Nephron progenitor cell (in vitro differentiated cells): ENCODE measurements at regions not wholly inside any gene's neighbourhood (a gene's known extent, or its start where the extent isn't known, plus 50 kb on each side); places are given as distances from the start of the nearest gene placed in this dataset.

Source experiments
- DNase-seq: peaks from one replicate; pipeline ENCODE4 v3.0.0; 2021
- H3K27ac Mint-ChIP-seq: 2 replicates; pipeline ENCODE4 v1.8.0; 2021; ENCODE audit warnings: mild to moderate bottlenecking, moderate library complexity, mixed read lengths
- H3K27me3 Mint-ChIP-seq: 2 replicates; pipeline ENCODE4 v1.8.0; 2021; ENCODE audit warnings: mild to moderate bottlenecking, low read depth, mixed read lengths; ENCODE audit not compliant: poor library complexity
- H3K36me3 Mint-ChIP-seq: 2 replicates; pipeline ENCODE4 v1.8.0; 2021; ENCODE audit warnings: low read depth, mixed read lengths
- H3K4me1 Mint-ChIP-seq: 2 replicates; pipeline ENCODE4 v1.8.0; 2021; ENCODE audit warnings: mixed read lengths
- H3K4me3 Mint-ChIP-seq: 2 replicates; pipeline ENCODE4 v1.8.0; 2021; ENCODE audit warnings: mild to moderate bottlenecking, moderate library complexity, mixed read lengths
- H3K9me3 Mint-ChIP-seq: 2 replicates; pipeline ENCODE4 v1.8.0; 2021; ENCODE audit warnings: mild to moderate bottlenecking, moderate library complexity, mixed read lengths
- CTCF ChIP-seq: fragments of 200-600 bp; sonication (generic); IDR thresholded peaks from 2 replicates; pipeline ENCODE4 v1.5.0; 2021; ENCODE audit warnings: antibody characterized with exemption

GRCh38 chr1:222347627-222348026 is 200.3 kb downstream of the HHIPL2 start:
- H3K9me3 Mint-ChIP-seq, result peaks cover 4% of the 10 kb centered on the region
- no peak for TF ChIP-seq CTCF
- H3K27ac Mint-ChIP-seq, result no peak overlapping the region
- no peaks in the 10 kb centered on the region for H3K36me3 Mint-ChIP-seq
- no peaks in the 10 kb centered on the region for H3K27me3 Mint-ChIP-seq
- no peak for DNase-seq
- H3K4me1 Mint-ChIP-seq, result peaks cover 6% of the 10 kb centered on the region
- no peak overlapping the region for H3K4me3 Mint-ChIP-seq

- Mint-ChIP-seq H3K36me3 (no peaks in the 10 kb centered on the region), H3K4me1 (peaks cover 6% of the 10 kb centered on the region), H3K27ac (no peak overlapping the region), H3K27me3 (peaks cover under 1% of the 10 kb centered on the region), H3K4me3 (no peak overlapping the region), H3K9me3 (peaks cover 4% of the 10 kb centered on the region)
- DNase-seq, result no peak
- TF ChIP-seq CTCF, result no peak
Observed at GRCh38 chr1:222346955-222347354, 200.9 kb downstream of the HHIPL2 start.

- TF ChIP-seq CTCF, result no peak
- H3K4me3 Mint-ChIP-seq, result no peak overlapping the region
- H3K9me3 Mint-ChIP-seq, result no peaks in the 10 kb centered on the region
- no peaks in the 10 kb centered on the region for H3K36me3 Mint-ChIP-seq
- no peak for DNase-seq
- no peaks in the 10 kb centered on the region for H3K4me1 Mint-ChIP-seq
- peaks cover 3% of the 10 kb centered on the region for H3K27me3 Mint-ChIP-seq
- no peak overlapping the region for H3K27ac Mint-ChIP-seq
Observed at GRCh38 chr1:222339376-222339947, 208.4 kb downstream of the HHIPL2 start.

- Mint-ChIP-seq H3K27ac (no peak overlapping the region), H3K27me3 (no peaks in the 10 kb centered on the region), H3K36me3 (no peaks in the 10 kb centered on the region), H3K4me3 (no peak overlapping the region), H3K4me1 (no peaks in the 10 kb centered on the region), H3K9me3 (no peaks in the 10 kb centered on the region)
- no peak for DNase-seq
- no peak for TF ChIP-seq CTCF
Observed at GRCh38 chr1:222335586-222335985, 212.3 kb downstream of the HHIPL2 start.

GRCh38 chr1:222334026-222334680 is 213.8 kb downstream of the HHIPL2 start:
- H3K4me3 Mint-ChIP-seq, result no peak overlapping the region

More at GRCh38 chr1:222334026-222334680, 213.8 kb downstream of the HHIPL2 start:
- no peak for TF ChIP-seq CTCF
- Mint-ChIP-seq H3K4me1 (no peaks in the 10 kb centered on the region), H3K27me3 (no peaks in the 10 kb centered on the region), H3K27ac (no peak overlapping the region), H3K36me3 (no peaks in the 10 kb centered on the region), H3K9me3 (no peaks in the 10 kb centered on the region)
- no peak for DNase-seq
